HG03196 (cell line): ENCODE measurements at regions not wholly inside any gene's neighbourhood (a gene's known extent, or its start where the extent isn't known, plus 50 kb on each side); places are given as distances from the start of the nearest gene placed in this dataset.

Experiments used
- ATAC-seq: cut with Tn5 transposase; IDR thresholded peaks from one replicate; pipeline ENCODE4 v1.9.1; 2021; ENCODE audit not compliant: unreplicated experiment

DNA sequence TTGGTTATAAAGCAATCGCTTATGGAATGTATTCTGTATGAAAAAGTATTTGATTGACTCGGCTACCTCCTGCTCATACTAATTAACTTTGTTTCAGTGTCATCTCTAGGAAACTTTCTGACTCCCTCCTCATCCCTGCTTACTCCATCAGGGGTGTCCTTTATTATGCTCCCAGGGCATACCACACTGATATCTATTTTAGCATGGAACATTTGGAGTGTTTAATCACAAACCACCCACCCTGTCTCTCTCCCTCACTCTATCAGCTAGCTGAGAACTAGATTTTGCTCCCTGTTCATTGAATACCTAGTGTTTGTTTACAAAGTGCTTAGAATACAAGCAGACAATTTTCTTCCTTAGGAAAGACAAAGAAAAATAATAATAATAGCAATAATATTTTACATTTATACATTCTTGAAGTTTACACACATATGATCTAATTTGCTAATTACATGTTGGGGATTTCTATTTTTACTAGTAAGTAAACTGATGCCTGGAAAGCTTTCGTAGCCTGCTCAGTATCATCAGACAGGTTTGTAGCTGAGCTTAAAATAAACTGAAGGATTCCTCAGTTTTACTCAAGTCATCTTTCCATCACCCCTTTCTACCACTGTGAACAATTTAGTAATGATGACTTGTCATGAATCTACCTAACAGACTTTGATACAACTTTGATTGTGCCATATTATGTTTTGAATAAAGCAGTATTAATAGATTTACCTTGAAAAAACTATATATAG, 811.4 kb upstream of the HS3ST1 start:
- ATAC-seq = no peak

DNA sequence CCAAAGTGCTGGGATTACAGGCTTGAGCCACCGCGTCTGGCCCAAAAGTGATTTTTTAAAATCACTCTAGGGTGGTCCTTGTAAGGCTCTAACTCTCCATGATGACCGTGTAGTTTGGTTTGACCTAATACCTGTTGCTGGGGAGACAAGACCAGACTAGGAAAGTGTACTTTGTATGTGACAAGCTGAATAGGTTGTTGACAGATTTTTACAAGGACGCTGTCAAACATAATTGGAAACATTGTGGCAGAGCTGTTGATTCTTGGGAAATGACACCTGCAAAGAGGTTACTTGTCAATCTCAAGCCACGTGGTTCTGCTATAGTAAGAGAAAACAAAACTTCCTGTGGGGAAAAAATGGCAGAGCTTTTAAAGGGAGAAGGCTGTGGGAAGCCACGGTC, 802.4 kb upstream of the HS3ST1 start:
- ATAC-seq = no peak

DNA sequence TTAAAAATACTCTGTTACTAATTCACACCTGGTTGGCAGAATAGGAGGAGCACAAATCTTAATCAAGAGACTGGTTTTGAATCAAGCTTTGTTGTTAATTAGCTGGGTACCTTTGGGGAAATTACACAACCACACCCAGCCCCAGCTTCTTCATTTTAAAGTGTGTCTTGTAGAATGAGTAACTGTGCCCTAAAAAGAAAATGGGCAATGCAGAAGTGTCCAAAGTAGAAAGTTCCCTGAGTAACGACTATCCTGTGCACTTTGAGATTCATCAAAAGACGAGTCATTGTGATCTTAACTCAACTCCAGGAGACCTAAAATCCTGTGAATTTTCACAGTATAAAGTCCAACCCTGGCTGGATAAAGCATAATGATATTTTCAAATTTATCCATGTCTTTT, 792.3 kb upstream of the HS3ST1 start:
- ATAC-seq = no peak

DNA sequence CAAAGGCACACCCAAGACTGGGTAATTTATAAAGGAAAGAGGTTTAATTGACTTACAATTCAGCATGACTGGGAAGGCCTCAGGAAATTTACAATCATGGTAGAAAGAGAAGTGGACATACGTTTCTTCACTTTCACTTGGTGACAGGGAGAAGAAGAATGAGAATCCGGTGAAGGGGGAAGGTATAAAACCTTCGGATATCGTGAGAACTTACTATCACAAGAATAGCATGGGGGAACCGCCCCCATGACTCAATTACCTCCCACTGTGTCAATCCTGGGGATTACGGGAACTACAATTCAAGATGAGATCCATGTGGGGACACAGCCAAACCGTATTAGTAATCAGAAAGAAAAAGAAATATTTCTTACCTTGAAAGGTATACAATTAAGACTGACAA, 782.9 kb upstream of the HS3ST1 start:
- ATAC-seq = no peak

DNA sequence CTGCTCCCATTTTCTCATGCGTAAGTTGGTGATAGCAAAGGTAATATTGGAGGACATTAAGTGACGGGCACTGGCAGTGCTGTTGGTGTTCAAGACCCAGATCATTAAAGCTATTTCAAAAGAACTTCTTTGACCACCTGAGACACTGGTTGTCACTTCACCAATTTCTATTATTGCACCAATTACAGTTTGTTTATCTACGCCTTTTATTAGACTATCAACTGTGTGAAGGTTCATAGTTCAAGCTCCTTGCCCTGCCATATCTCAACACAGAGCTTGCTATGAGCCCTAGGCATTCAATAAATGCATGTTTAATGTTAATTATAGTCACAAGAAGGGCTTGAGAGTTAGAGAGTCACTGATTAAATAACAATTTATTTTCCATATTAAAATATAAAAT, 778.7 kb upstream of the HS3ST1 start:
- no peak for ATAC-seq

DNA sequence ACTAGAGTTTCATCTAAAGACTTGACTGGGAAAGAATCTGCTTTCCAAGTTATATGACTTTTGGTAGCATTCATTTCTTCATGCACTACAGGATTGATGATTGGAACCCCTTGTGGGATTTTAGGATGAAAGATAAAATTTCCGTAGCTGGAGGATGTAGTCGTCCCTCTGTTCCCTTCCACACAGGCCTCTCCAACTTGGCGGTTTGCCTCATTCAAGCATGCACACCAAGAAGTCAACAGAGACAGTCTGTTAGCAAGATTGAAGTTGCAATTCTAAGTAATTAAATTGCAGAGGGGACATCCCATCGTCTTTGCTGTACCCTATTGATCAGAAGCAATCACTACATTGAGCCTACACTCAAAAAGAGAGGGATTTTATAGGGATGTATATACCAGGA, 777.4 kb upstream of the HS3ST1 start:
- no peak for ATAC-seq

DNA sequence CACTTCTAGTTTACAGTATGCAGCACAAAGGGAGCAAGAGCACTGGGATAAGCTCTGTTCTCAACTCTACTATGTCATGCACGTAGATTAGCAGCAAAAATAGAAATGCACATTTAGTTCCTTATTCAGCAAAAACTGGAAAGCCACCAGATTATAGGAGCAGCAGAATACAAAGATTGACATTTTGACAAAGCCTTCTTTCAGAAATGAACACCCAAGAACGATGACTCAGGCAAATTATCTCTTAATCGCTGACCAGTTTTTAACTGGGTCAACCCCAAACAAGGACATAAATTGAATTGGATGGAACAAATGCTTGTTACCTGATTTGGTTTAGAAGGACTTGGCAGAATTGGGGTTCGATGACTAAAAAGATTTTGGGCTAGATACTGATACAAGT, 775.3 kb upstream of the HS3ST1 start:
- no peak for ATAC-seq

DNA sequence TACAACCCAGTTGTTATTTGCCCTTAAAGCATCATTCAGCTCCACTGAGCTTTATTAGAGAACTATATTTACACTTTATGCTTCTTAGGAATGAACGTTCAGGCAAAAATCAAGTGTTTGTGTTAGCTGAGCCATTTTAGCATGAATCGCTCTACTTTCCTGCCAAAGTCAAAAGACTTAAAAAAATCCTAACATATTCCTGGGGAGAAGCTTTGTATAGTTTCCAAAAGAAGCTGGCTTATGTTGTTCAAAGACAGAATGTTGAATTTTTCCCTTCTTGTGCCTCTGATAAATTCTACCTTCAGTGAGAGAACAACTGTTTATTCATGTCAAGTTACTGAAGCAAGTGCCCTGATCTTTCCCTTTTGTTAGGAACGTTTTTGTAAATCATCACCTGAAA, 771.5 kb upstream of the HS3ST1 start:
- ATAC-seq = no peak

DNA sequence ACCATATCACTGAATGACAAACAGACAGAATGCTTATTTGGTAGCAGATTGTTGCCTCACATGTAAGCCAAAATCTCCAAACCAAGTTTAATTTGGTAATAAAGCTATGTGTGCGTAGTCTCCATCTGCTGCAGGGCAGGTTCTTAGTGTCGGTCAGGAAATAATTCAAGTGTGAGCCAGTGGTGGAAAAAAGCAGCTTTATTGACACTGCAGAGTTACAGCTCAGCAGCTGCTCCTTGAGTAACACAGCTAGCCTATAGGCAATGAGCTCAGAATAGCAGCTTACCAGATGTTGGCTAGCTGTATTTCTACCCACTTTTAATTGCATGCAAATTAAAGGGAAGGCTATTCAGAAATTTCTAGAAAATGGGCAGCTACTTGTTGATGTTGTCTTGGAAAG, 757.8 kb upstream of the HS3ST1 start:
- no peak for ATAC-seq

DNA sequence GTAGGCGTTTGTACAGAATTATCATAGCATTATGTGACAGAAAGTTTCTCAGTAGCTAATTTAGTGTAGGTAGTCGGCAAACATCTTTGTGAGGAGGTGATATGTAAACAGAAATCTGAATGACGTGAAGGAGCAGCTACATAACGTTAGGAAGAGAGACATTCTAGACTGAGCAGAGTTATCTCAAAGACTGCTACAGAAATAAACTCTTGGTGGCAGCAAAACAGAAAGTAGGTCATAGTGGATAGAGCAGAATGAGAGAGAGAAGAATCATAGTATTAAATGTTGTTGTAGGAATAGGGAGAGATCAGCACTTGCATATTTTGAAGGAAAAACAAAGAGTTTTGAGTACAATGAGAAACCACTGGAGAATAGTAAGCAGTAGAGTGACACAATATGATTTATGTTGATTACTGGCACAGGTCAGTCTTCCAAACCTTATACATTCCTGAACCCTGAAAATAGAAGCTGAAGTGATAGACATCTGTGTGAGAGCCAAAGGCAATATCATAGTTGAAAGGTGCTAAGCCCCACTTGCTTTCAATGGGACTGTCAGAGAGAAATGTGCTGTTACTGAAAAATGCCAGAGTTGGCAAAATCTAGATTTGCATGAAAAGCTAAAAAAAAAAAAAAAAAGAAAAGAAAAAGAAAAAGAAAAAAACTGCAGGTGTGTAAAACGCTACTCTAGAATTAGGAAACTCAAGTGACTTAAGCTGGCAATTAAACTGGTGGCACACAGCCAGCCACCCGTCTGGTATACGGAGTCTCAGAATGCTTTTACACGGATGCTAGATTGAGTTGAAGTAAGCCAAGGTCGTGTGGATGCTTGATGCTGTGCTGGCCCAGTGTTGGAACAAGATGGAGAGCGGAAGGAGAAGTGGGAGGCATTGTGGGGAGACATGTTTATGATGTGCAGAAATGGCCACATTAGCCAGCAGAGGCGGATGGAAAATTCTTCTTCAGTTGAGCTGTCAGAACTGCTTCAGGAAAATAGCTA, 750.2 kb upstream of the HS3ST1 start:
- no peak for ATAC-seq

DNA sequence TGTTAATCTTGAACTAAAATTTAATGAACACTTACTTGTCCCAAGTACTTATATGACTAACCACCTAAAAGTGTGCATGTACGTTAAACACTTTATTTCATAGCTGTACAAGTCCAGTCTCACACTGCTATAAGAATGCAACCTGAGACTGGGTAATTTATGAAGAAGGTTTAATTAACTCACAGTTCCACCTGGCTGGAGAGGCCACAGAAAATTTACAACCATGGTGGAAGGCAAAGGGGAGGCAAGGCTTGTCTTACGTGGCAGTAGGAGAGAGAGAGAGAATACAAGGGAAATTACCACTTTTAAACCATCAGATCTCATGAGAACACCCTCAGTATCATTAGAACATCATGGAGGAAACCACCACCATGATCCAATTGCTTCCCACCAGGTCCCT, 748.7 kb upstream of the HS3ST1 start:
- no peak for ATAC-seq

DNA sequence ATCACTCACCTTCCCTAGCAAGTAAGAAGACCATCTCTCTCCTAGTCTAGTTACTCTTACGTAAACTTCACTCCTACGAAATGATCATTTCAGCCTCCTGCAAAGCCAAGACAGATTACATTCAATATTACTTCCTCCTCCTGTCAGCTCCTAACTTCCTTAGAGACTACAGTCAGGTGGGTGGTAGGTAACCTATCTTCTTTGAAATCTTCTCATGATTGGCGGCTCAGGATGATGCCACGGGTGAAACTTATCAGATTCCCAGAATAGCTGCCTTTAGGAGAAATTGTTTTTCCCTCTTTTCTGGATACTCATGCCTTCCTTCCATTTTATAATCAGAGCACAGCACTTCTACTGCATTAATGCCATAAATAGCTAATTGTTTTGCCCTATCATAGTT, 744.8 kb upstream of the HS3ST1 start:
- ATAC-seq = no peak

DNA sequence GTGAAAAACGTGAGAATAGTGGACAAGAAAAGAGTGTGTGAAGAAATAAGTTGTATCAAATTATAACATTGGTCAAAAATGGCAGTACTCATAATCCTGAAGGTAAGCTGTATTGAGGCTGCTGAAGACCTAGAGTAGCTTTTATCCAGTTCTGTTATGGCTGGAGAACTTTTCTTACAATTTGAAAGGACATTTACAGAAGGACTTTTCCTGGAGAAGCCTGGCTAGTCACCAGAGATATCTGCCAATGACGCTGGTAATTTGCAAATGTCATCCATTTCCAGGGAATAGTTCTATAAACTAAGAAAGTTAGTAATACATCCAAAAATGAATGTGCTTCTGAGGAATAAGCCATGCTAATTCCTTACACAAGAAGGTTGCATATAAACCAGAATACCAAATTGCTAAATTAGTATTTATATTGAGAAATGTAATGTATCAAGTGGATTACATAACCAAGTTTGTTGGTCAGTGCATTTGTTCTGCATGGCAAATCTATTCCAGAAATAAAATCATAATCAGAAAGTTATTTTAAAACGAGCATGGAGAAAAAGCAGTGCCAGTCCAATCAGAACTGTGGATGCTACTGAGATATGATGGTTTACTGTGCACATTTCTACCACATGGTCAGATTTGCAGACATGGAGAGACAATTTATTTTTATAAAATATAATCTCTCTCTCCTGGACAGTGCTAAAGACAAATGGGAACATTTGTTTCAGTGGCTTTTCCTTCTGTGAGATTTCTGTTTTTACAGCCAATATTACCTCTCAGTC, 743.7 kb upstream of the HS3ST1 start:
- no peak for ATAC-seq

DNA sequence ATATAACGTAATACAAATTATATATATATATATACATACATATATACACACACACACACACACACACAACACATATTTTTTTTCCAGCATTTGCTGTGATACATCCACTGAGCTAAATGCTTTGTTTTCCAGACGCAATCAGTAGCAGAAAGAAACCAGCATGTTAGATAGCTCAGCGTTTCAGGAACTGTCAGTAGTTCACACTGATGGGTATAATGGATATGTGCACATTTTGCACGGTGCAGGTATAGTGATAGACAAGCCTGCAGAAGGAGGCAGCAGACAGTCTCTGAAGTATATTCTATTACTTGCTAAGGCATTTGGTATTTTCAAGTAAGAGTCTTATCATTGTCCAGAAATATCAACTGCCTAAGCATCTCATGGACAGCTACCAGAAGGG, 741.6 kb upstream of the HS3ST1 start:
- no peak for ATAC-seq

DNA sequence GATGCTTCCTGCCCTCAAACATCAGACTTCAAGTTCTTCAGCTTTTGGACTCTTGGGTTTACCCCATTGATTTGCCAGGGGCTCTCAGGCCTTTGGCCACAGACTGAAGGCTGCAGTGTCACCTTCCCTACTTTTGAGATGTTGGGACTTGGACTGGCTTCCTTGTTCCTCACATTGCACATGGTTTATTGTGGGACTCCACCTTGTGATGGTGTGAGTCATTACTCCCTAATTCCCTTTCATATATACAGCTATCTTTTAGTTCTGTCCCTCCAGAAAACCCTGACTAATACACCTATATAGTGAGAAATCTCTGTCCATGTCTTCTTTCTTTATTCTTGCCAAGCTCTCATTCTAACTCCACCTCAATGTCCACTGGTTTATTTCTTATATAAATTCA, 736.9 kb upstream of the HS3ST1 start:
- no peak for ATAC-seq

DNA sequence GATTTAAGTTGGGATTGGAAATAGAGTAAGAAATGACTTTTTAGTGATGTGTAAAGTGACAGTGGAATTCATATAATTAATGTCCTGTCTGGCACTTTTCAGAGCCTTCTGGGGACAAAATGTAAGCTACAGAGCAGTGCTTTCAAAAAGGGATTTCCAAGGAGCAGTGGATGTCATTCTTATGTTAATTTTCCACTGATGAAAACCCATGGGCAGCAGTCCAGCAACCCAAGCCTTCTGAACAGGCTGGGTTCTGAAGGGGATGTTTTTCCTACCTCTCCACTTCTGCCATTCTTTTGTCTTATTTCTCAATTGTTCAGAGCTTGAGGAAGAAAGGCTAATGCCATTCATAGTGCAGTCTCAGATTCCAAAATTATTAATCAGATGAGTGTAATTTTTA, 717.6 kb upstream of the HS3ST1 start:
- no peak for ATAC-seq

DNA sequence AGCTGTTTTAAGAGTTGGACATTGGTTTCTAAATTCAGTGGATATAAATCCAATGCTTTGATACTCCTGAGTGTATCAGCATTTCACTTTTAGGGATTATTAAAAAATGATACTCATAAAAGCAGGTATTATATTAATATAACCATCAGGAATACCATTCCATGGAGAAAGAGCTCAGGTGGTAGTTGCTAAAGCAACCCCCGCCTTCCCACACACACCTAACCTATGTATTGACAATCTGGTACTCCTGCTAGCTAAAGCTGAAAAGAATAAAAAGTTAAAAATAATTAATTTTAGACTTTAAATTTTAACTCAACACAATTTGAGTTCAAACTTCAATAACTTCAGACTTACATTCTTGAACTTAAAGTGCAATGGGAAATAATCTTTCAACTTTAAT, 717.1 kb upstream of the HS3ST1 start:
- no peak for ATAC-seq

DNA sequence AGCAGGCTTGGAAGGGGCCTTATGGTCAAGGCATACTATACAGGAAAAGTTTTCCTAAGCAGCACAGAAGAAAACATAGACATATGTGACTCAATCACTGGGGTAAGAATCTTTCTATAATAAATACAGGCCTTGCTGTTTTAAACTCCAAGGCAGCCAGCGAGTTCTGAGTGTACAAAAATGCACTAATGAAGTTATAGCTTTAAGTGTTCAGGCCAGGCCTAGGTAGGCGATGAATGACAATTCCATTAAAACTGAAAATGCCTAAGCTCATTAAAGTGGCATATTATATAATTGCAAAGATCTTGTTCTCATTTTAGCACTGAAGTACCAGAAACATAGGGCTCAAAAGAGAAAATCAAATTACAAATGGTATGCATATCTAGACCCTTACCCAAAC, 716.4 kb upstream of the HS3ST1 start:
- ATAC-seq = no peak

DNA sequence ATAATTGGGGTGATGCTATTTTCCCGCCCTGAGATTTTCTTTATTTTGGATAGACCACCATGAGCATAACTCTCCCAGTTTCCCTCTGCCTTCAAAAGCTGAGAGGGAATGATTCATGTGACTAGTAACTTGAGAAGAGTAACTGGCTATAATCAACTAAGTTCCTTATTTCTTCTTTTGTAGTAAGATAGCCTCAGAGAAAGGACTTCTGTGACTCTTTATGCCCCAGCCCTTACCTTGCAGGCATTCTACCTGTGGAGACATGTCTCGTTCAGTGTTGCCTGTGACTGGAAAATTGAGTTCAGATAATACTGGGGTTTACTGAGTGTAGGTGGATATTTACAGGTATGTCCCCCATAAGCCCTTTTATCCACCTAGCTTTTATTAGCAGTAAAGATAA, 715.4 kb upstream of the HS3ST1 start:
- no peak for ATAC-seq

DNA sequence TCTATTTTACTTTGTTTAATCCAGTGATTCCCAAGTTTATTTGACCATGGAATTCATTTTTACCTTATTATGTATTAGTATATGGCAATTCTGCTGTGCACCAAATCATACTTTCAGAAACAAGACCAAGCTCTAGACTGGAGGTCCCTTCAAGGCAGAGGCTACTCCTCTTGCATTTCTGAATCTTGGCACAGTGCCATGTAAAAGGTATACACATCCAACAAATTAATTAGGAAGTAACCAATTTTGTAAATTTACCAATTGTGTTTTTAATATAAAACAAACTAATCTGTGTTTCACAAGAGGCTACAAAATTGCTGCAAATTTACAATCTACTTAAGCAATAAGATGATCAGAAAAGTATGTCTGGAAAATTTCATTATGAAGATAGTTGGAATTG, 712.2 kb upstream of the HS3ST1 start:
- no peak for ATAC-seq

DNA sequence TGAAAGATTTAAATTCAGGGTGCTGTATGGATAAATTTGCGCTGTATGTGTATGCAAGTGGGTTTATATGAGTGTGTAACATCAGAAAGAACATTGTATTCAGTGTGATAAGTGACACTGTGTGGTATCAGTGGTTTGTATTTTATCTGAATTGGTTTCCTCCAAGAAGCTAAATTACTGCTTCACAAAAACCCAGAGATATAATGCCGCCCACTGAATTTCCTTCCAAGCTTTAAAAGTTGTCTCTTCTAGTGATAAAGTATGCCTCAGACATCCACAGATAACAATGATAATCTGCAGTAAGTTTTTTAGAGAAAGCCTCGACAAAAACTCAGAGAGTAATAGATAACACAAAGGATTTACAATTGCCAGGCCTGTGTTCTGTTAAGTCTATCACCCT, 710.6 kb upstream of the HS3ST1 start:
- no peak for ATAC-seq

DNA sequence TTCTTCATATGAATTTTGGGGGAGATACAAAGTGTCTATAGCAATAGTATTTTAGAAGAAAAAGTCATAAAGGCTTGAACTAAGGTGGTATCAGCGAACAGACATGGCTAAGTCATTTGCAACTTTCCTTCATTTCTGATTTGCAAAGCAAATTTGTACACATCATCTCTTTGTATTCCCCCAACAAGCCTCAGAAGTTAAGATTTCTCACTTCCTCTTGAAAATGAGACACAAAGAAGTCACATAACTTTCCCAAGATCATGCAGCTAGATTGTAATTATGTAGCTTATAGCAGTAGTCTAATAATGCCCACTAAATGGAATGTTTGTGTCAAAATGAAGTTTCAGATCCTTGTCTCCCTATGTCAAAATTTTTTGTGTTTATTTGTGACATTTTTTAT, 709.8 kb upstream of the HS3ST1 start:
- no peak for ATAC-seq
